ENCODE measurements at regions not wholly inside any gene's neighbourhood (a gene's known extent, or its start where the extent isn't known, plus 50 kb on each side); places are given as distances from the start of the nearest gene placed in this dataset.

DNA sequence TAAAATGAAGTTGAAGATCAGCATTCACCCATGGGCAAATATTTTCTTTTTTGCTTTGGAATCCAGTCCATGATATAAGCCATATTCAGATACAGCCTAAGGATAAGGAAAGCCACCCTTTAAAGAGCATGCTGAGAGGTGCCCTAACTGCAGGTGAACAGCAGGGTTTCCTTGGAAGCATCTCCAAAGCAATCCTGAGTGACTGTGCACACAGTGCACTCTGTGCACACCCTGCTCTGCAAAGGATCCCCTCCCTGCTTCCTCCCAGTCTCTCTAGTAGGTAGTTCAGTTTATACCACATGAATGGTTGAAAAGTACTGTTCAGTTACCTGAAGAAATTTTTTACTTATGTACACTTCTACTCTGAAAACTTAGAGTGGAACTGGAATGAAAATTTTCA is 491.4 kb downstream of the RASEF start:
- BruUV-seq (replicated peaks): no TSS peak
- ChIA-PET POLR2A (ENCODE audit: low non-redundant PET) (no interaction called here), CTCF (no interaction called here)
- no peak for DNase-seq (ENCODE audit: low spot score)
- TF ChIP-seq EZH2 (IDR thresholded peaks at IDR 0.05; ENCODE audit: borderline replicate concordance, low read depth, low read length, poor library complexity, severe bottlenecking): no peak
- TF ChIP-seq, protein P1, sequence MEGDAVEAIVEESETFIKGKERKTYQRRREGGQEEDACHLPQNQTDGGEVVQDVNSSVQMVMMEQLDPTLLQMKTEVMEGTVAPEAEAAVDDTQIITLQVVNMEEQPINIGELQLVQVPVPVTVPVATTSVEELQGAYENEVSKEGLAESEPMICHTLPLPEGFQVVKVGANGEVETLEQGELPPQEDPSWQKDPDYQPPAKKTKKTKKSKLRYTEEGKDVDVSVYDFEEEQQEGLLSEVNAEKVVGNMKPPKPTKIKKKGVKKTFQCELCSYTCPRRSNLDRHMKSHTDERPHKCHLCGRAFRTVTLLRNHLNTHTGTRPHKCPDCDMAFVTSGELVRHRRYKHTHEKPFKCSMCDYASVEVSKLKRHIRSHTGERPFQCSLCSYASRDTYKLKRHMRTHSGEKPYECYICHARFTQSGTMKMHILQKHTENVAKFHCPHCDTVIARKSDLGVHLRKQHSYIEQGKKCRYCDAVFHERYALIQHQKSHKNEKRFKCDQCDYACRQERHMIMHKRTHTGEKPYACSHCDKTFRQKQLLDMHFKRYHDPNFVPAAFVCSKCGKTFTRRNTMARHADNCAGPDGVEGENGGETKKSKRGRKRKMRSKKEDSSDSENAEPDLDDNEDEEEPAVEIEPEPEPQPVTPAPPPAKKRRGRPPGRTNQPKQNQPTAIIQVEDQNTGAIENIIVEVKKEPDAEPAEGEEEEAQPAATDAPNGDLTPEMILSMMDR (conservative IDR thresholded peaks at IDR 0.05; ENCODE audit: low read depth, low read length): no peak
- intact Hi-C loops (cut with micrococcal nuclease; ENCODE audit: unreplicated experiment): no loop called here
- no peaks in the 10 kb centered on the region for H3K27me3 ChIP-seq (replicated peaks; ENCODE audit: insufficient read depth, low read depth, low read length, poor library complexity)
- no peaks in the 10 kb centered on the region for H3K4me1 ChIP-seq (ENCODE audit: insufficient read depth, low read length, poor library complexity, severe bottlenecking)
- H3K4me3 ChIP-seq (ENCODE audit: low read depth, low read length, poor library complexity, severe bottlenecking): no peak overlapping the region
- H3K27ac ChIP-seq (ENCODE audit: low read depth, low read length, poor library complexity, severe bottlenecking): no peak overlapping the region
- H3K9me3 ChIP-seq (ENCODE audit: low read depth, low read length, poor library complexity, severe bottlenecking): peaks cover 5% of the 10 kb centered on the region
- no peaks in the 10 kb centered on the region for H3K36me3 ChIP-seq (ENCODE audit: insufficient read depth, low read length, poor library complexity, severe bottlenecking)

DNA sequence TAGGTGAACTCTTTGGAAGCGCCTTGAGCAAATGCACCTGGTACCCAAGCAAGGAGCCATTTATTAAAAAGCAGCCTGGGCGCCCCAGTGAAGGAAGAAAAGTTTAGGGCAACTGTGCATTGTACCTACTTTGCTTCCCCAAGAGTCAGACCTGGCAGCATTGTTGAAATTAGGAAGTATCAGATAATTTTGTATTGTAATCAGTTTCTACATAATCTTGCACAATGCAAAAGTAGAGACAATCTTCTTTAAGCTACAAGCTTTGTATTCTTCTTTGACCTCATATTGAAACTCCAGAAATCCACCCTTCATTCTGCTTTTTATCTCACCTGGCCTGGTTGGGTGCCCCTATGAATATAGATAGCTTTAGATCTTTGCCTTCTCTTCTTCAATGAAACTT is 490.8 kb downstream of the RASEF start:
- Histone ChIP-seq H3K4me1 (ENCODE audit: insufficient read depth, low read length, poor library complexity, severe bottlenecking) (no peaks in the 10 kb centered on the region), H3K36me3 (ENCODE audit: insufficient read depth, low read length, poor library complexity, severe bottlenecking) (no peaks in the 10 kb centered on the region), H3K4me3 (ENCODE audit: low read depth, low read length, poor library complexity, severe bottlenecking) (no peak overlapping the region), H3K27ac (ENCODE audit: low read depth, low read length, poor library complexity, severe bottlenecking) (no peak overlapping the region), H3K27me3 (replicated peaks; ENCODE audit: insufficient read depth, low read depth, low read length, poor library complexity) (no peaks in the 10 kb centered on the region), H3K9me3 (ENCODE audit: low read depth, low read length, poor library complexity, severe bottlenecking) (peaks cover 5% of the 10 kb centered on the region)
- intact Hi-C loops (cut with micrococcal nuclease; ENCODE audit: unreplicated experiment): no loop called here
- ChIA-PET CTCF (no interaction called here), POLR2A (ENCODE audit: low non-redundant PET) (no interaction called here)
- TF ChIP-seq, protein P1 (conservative IDR thresholded peaks at IDR 0.05; ENCODE audit: low read depth, low read length): no peak
- no peak for TF ChIP-seq EZH2 (IDR thresholded peaks at IDR 0.05; ENCODE audit: borderline replicate concordance, low read depth, low read length, poor library complexity, severe bottlenecking)
- no peak for DNase-seq (ENCODE audit: low spot score)
- no TSS peak for BruUV-seq (replicated peaks)

DNA sequence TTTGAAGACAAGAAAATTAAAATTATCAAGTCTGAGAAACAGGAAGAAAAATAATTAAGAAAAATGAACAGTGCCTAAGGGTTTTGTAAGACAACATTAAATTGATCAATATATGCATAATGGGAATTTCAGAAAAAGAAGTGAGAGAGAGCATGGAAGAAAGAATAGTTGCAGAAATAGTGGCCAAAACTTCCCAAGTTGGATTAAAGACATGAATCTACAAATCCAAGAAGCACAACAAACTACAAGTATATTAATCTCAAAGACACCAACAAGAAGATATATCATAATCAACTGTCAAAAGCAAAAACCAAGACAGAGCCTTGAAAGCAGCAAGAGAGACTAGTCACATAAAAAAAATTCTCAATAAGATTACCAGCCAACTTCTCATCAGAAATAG is 488.0 kb downstream of the RASEF start:
- Histone ChIP-seq H3K4me1 (ENCODE audit: insufficient read depth, low read length, poor library complexity, severe bottlenecking) (no peaks in the 10 kb centered on the region), H3K27ac (ENCODE audit: low read depth, low read length, poor library complexity, severe bottlenecking) (no peak overlapping the region), H3K9me3 (ENCODE audit: low read depth, low read length, poor library complexity, severe bottlenecking) (peaks cover 5% of the 10 kb centered on the region), H3K36me3 (ENCODE audit: insufficient read depth, low read length, poor library complexity, severe bottlenecking) (no peaks in the 10 kb centered on the region), H3K27me3 (replicated peaks; ENCODE audit: insufficient read depth, low read depth, low read length, poor library complexity) (no peaks in the 10 kb centered on the region), H3K4me3 (ENCODE audit: low read depth, low read length, poor library complexity, severe bottlenecking) (no peak overlapping the region)
- TF ChIP-seq, protein P1 (conservative IDR thresholded peaks at IDR 0.05; ENCODE audit: low read depth, low read length): no peak
- POLR2A ChIA-PET (ENCODE audit: low non-redundant PET): no interaction called here
- intact Hi-C loops (cut with micrococcal nuclease; ENCODE audit: unreplicated experiment): no loop called here
- no TSS peak for BruUV-seq (replicated peaks)
- CTCF ChIA-PET: no interaction called here
- no peak for DNase-seq (ENCODE audit: low spot score)

All from A673 (cell line).